ENCODE measurements at regions not wholly inside any gene's neighbourhood (a gene's known extent, or its start where the extent isn't known, plus 50 kb on each side); places are given as distances from the start of the nearest gene placed in this dataset.

GRCh38 chr3:146839727-146840375, 234.7 kb upstream of the PLSCR5 start:
- Histone ChIP-seq H3K79me1 (replicated peaks; ENCODE audit: low read length, poor library complexity, severe bottlenecking) (no peaks in the 10 kb centered on the region), H2BK15ac (ENCODE audit: low read depth, poor library complexity, severe bottlenecking) (no peak overlapping the region), H3K4me2 (ENCODE audit: low read length, poor library complexity, severe bottlenecking) (no peak overlapping the region), H3K4ac (ENCODE audit: low read depth in 1 of 2, low read length in 2 of 2) (no peak overlapping the region), H2BK120ac (ENCODE audit: low read depth, low read length) (no peak overlapping the region), H3K18ac (ENCODE audit: low read depth in 1 of 2, low read length in 2 of 2) (no peak overlapping the region), H3K14ac (ENCODE audit: low read length in 2 of 2) (no peak overlapping the region), H2BK5ac (ENCODE audit: low read depth, low read length, poor library complexity, severe bottlenecking) (no peak overlapping the region), H3K9me3 (ENCODE audit: control insufficient read depth, low read length) (no peaks in the 10 kb centered on the region), H2AFZ (ENCODE audit: low read depth, low read length) (no peak overlapping the region), H4K91ac (ENCODE audit: low read length) (no peak overlapping the region), H3K9ac (ENCODE audit: low read length) (no peak overlapping the region), H3K27me3 (ENCODE audit: control insufficient read depth in 1 of 2, insufficient read depth in 1 of 2, low read length in 2 of 2) (no peaks in the 10 kb centered on the region), H4K8ac (ENCODE audit: low read length) (no peak overlapping the region), H2BK12ac (ENCODE audit: low read length in 2 of 2) (no peak overlapping the region), H3K23ac (ENCODE audit: low read length in 2 of 2) (no peak overlapping the region), H3K4me3 (ENCODE audit: insufficient read depth in 1 of 2, low read depth in 1 of 2, low read length in 2 of 2) (no peak overlapping the region), H3K4me1 (ENCODE audit: control insufficient read depth, insufficient read depth, low read depth, low read length) (peaks cover 2% of the 10 kb centered on the region), H2AK5ac (ENCODE audit: low read length, severe bottlenecking) (no peak overlapping the region), H3K27ac (ENCODE audit: low read length, poor library complexity, severe bottlenecking) (no peak overlapping the region), H3K36me3 (ENCODE audit: control insufficient read depth in 1 of 2, insufficient read depth in 2 of 2, low read depth in 1 of 2, low read length in 2 of 2) (no peaks in the 10 kb centered on the region)
- 59% methylated on average over 2 of the region's 3 CpGs for WGBS
- DNase-seq = no peak

- no peaks in the 10 kb centered on the region for H3K36me3 ChIP-seq (ENCODE audit: control insufficient read depth in 1 of 2, insufficient read depth in 2 of 2, low read depth in 1 of 2, low read length in 2 of 2)
- no peak overlapping the region for H4K8ac ChIP-seq (ENCODE audit: low read length)
- H2BK5ac ChIP-seq (ENCODE audit: low read depth, low read length, poor library complexity, severe bottlenecking) = no peak overlapping the region
- no peaks in the 10 kb centered on the region for H3K9me3 ChIP-seq (ENCODE audit: control insufficient read depth, low read length)
- H3K23ac ChIP-seq (ENCODE audit: low read length in 2 of 2) = no peak overlapping the region
- H3K4ac ChIP-seq (ENCODE audit: low read depth in 1 of 2, low read length in 2 of 2) = no peak overlapping the region
- no peak for DNase-seq
- no peak overlapping the region for H2AFZ ChIP-seq (ENCODE audit: low read depth, low read length)
- H3K9ac ChIP-seq (ENCODE audit: low read length) = no peak overlapping the region
- H3K79me1 ChIP-seq (replicated peaks; ENCODE audit: low read length, poor library complexity, severe bottlenecking) = no peaks in the 10 kb centered on the region
- H4K91ac ChIP-seq (ENCODE audit: low read length) = no peak overlapping the region
- no peaks in the 10 kb centered on the region for H3K27me3 ChIP-seq (ENCODE audit: control insufficient read depth in 1 of 2, insufficient read depth in 1 of 2, low read length in 2 of 2)
- no peak overlapping the region for H3K4me3 ChIP-seq (ENCODE audit: insufficient read depth in 1 of 2, low read depth in 1 of 2, low read length in 2 of 2)
- H3K4me1 ChIP-seq (ENCODE audit: control insufficient read depth, insufficient read depth, low read depth, low read length) = no peaks in the 10 kb centered on the region
- no peak overlapping the region for H2BK15ac ChIP-seq (ENCODE audit: low read depth, poor library complexity, severe bottlenecking)
- H2BK12ac ChIP-seq (ENCODE audit: low read length in 2 of 2) = no peak overlapping the region
- H3K14ac ChIP-seq (ENCODE audit: low read length in 2 of 2) = no peak overlapping the region
- 95% methylated on average over 2 of the region's 3 CpGs for WGBS
- no peak overlapping the region for H3K4me2 ChIP-seq (ENCODE audit: low read length, poor library complexity, severe bottlenecking)
- H2BK120ac ChIP-seq (ENCODE audit: low read depth, low read length) = no peak overlapping the region
- no peak overlapping the region for H3K18ac ChIP-seq (ENCODE audit: low read depth in 1 of 2, low read length in 2 of 2)
- H3K27ac ChIP-seq (ENCODE audit: low read length, poor library complexity, severe bottlenecking) = no peak overlapping the region
- H2AK5ac ChIP-seq (ENCODE audit: low read length, severe bottlenecking) = no peak overlapping the region
Measured at GRCh38 chr3:146838221-146838620, 233.1 kb upstream of the PLSCR5 start.

GRCh38 chr3:146834917-146835316, 229.8 kb upstream of the PLSCR5 start:
- Histone ChIP-seq H3K9ac (ENCODE audit: low read length) (no peak overlapping the region), H3K4me2 (ENCODE audit: low read length, poor library complexity, severe bottlenecking) (no peak overlapping the region)

GRCh38 chr3:146832857-146833458, 227.8 kb upstream of the PLSCR5 start:
- H4K8ac ChIP-seq (ENCODE audit: low read length) = peak overlapping the region; percentile 19

More at GRCh38 chr3:146834917-146835316, 229.8 kb upstream of the PLSCR5 start:
- H2BK15ac ChIP-seq (ENCODE audit: low read depth, poor library complexity, severe bottlenecking) = no peak overlapping the region
- H2BK12ac ChIP-seq (ENCODE audit: low read length in 2 of 2) = no peak overlapping the region
- H3K27ac ChIP-seq (ENCODE audit: low read length, poor library complexity, severe bottlenecking) = no peak overlapping the region
- no peaks in the 10 kb centered on the region for H3K79me1 ChIP-seq (replicated peaks; ENCODE audit: low read length, poor library complexity, severe bottlenecking)
- no peak overlapping the region for H3K4me3 ChIP-seq (ENCODE audit: insufficient read depth in 1 of 2, low read depth in 1 of 2, low read length in 2 of 2)
- H3K4ac ChIP-seq (ENCODE audit: low read depth in 1 of 2, low read length in 2 of 2) = no peak overlapping the region
- H3K9me3 ChIP-seq (ENCODE audit: control insufficient read depth, low read length) = no peaks in the 10 kb centered on the region
- H3K14ac ChIP-seq (ENCODE audit: low read length in 2 of 2) = no peak overlapping the region
- H4K8ac ChIP-seq (ENCODE audit: low read length) = no peak overlapping the region
- H2BK120ac ChIP-seq (ENCODE audit: low read depth, low read length) = no peak overlapping the region
- H3K23ac ChIP-seq (ENCODE audit: low read length in 2 of 2) = no peak overlapping the region
- H3K4me1 ChIP-seq (ENCODE audit: control insufficient read depth, insufficient read depth, low read depth, low read length) = no peaks in the 10 kb centered on the region
- no peak overlapping the region for H2AK5ac ChIP-seq (ENCODE audit: low read length, severe bottlenecking)
- no peak overlapping the region for H4K91ac ChIP-seq (ENCODE audit: low read length)
- H2AFZ ChIP-seq (ENCODE audit: low read depth, low read length) = no peak overlapping the region
- no peaks in the 10 kb centered on the region for H3K36me3 ChIP-seq (ENCODE audit: control insufficient read depth in 1 of 2, insufficient read depth in 2 of 2, low read depth in 1 of 2, low read length in 2 of 2)
- no peak overlapping the region for H2BK5ac ChIP-seq (ENCODE audit: low read depth, low read length, poor library complexity, severe bottlenecking)
- no peak for DNase-seq
- no peak overlapping the region for H3K18ac ChIP-seq (ENCODE audit: low read depth in 1 of 2, low read length in 2 of 2)
- H3K27me3 ChIP-seq (ENCODE audit: control insufficient read depth in 1 of 2, insufficient read depth in 1 of 2, low read length in 2 of 2) = no peaks in the 10 kb centered on the region

More at GRCh38 chr3:146832857-146833458, 227.8 kb upstream of the PLSCR5 start:
- H3K23ac ChIP-seq (ENCODE audit: low read length in 2 of 2) = no peak overlapping the region
- no peak overlapping the region for H2AK5ac ChIP-seq (ENCODE audit: low read length, severe bottlenecking)
- no peak overlapping the region for H3K4me2 ChIP-seq (ENCODE audit: low read length, poor library complexity, severe bottlenecking)
- H3K18ac ChIP-seq (ENCODE audit: low read depth in 1 of 2, low read length in 2 of 2) = no peak overlapping the region
- H3K4ac ChIP-seq (ENCODE audit: low read depth in 1 of 2, low read length in 2 of 2) = no peak overlapping the region
- no peak for DNase-seq
- H2AFZ ChIP-seq (ENCODE audit: low read depth, low read length) = no peak overlapping the region
- no peaks in the 10 kb centered on the region for H3K79me1 ChIP-seq (replicated peaks; ENCODE audit: low read length, poor library complexity, severe bottlenecking)
- H2BK15ac ChIP-seq (ENCODE audit: low read depth, poor library complexity, severe bottlenecking) = no peak overlapping the region
- H3K27me3 ChIP-seq (ENCODE audit: control insufficient read depth in 1 of 2, insufficient read depth in 1 of 2, low read length in 2 of 2) = no peaks in the 10 kb centered on the region
- no peak overlapping the region for H3K14ac ChIP-seq (ENCODE audit: low read length in 2 of 2)
- no peak overlapping the region for H4K91ac ChIP-seq (ENCODE audit: low read length)
- H3K4me3 ChIP-seq (ENCODE audit: insufficient read depth in 1 of 2, low read depth in 1 of 2, low read length in 2 of 2) = no peak overlapping the region
- no peak overlapping the region for H2BK120ac ChIP-seq (ENCODE audit: low read depth, low read length)
- H3K9me3 ChIP-seq (ENCODE audit: control insufficient read depth, low read length) = no peaks in the 10 kb centered on the region
- no peaks in the 10 kb centered on the region for H3K36me3 ChIP-seq (ENCODE audit: control insufficient read depth in 1 of 2, insufficient read depth in 2 of 2, low read depth in 1 of 2, low read length in 2 of 2)
- H2BK5ac ChIP-seq (ENCODE audit: low read depth, low read length, poor library complexity, severe bottlenecking) = no peak overlapping the region
- H3K4me1 ChIP-seq (ENCODE audit: control insufficient read depth, insufficient read depth, low read depth, low read length) = no peaks in the 10 kb centered on the region
- no peak overlapping the region for H3K27ac ChIP-seq (ENCODE audit: low read length, poor library complexity, severe bottlenecking)
- no peak overlapping the region for H3K9ac ChIP-seq (ENCODE audit: low read length)
- 84% methylated on average over 5 of the region's 5 CpGs for WGBS
- H2BK12ac ChIP-seq (ENCODE audit: low read length in 2 of 2) = no peak overlapping the region
